IMR-90 (cell line): ENCODE measurements at regions not wholly inside any gene's neighbourhood (a gene's known extent, or its start where the extent isn't known, plus 50 kb on each side); places are given as distances from the start of the nearest gene placed in this dataset.

Source experiments
- ATAC-seq: fragments of 200-7000 bp; cut with Tn5 transposase; 2 replicates; pipeline ENCODE4 v1.9.1; 2020; ENCODE audit warnings: low read depth, mild to moderate bottlenecking, moderate library complexity
- BruUV-seq: library from RNA; stranded (reverse); fragments of 400-500 nt; replicated peaks from 2 replicates; lab custom pipeline; 2021; lab: Mats Ljungman, UMichigan
- CTCF ChIA-PET: fragments of 300-600 bp; formaldehyde crosslinking; extraction: SDS; loops from one replicate; lab custom pipeline; 2021; ENCODE audit warnings: antibody characterized with exemption; lab: Yijun Ruan, JAX
- POLR2A ChIA-PET: fragments of 300-600 bp; sonication (Branson Sonifier 250); formaldehyde crosslinking; loops from one replicate; lab custom pipeline; 2022; ENCODE audit warnings: antibody characterized with exemption; ENCODE audit not compliant: unreplicated experiment; lab: Charles Lee
- DNase-seq: peaks from one replicate; pipeline ENCODE4 v3.0.0; 2013
- H2AFZ ChIP-seq: replicated peaks from 2 replicates; pipeline ENCODE3; 2013; ENCODE audit warnings: low read length, mild to moderate bottlenecking; ENCODE audit not compliant: poor library complexity
- H2AK5ac ChIP-seq: 2 replicates; pipeline ENCODE4 v1.6.1; 2013; ENCODE audit warnings: low read depth, low read length, inconsistent platforms
- H2AK9ac ChIP-seq: replicated peaks from 2 replicates; pipeline ENCODE3; 2013; ENCODE audit warnings: mild to moderate bottlenecking, low read depth, low read length, moderate library complexity; ENCODE audit not compliant: poor library complexity
- H2BK120ac ChIP-seq: 2 replicates; pipeline ENCODE4 v1.6.1; 2013; ENCODE audit warnings: low read depth, low read length, inconsistent platforms
- H2BK15ac ChIP-seq: 3 replicates; pipeline ENCODE4 v1.6.1; 2013; ENCODE audit warnings: low read depth, low read length, inconsistent platforms
- H2BK20ac ChIP-seq: 2 replicates; pipeline ENCODE4 v1.6.1; 2013; ENCODE audit warnings: low read depth, mild to moderate bottlenecking, inconsistent platforms, low read length, moderate library complexity
- H2BK5ac ChIP-seq: 2 replicates; pipeline ENCODE4 v1.6.1; 2013; ENCODE audit warnings: mild to moderate bottlenecking, low read depth, low read length, inconsistent platforms; ENCODE audit not compliant: poor library complexity, severe bottlenecking
- H3K14ac ChIP-seq: replicated peaks from 2 replicates; pipeline ENCODE4 v1.6.1; 2013; ENCODE audit warnings: low read depth, low read length, inconsistent platforms
- H3K18ac ChIP-seq: 2 replicates; pipeline ENCODE4 v1.6.1; 2013; ENCODE audit warnings: low read depth, low read length, control low read depth
- H3K23ac ChIP-seq: 2 replicates; pipeline ENCODE4 v1.6.1; 2013; ENCODE audit warnings: low read depth, low read length, inconsistent platforms
- H3K27ac ChIP-seq: 2 replicates; pipeline ENCODE4 v1.5.1; 2013; ENCODE audit warnings: mild to moderate bottlenecking, control low read depth, low read length; ENCODE audit not compliant: insufficient read depth
- H3K27me3 ChIP-seq: 2 replicates; pipeline ENCODE4 v1.6.1; 2013; ENCODE audit warnings: low read length; ENCODE audit not compliant: control insufficient read depth, insufficient read depth
- H3K36me3 ChIP-seq: 2 replicates; pipeline ENCODE4 v1.6.1; 2013; ENCODE audit warnings: low read length, mixed read lengths; ENCODE audit not compliant: control insufficient read depth, insufficient read depth
- H3K4ac ChIP-seq: 2 replicates; pipeline ENCODE4 v1.6.1; 2013; ENCODE audit warnings: low read depth, low read length, inconsistent platforms
- H3K4me1 ChIP-seq: 2 replicates; pipeline ENCODE4 v1.6.1; 2013; ENCODE audit warnings: low read length, mixed read lengths; ENCODE audit not compliant: control insufficient read depth, insufficient read depth
- H3K4me2 ChIP-seq: 2 replicates; pipeline ENCODE4 v1.6.1; 2013; ENCODE audit warnings: low read depth, mild to moderate bottlenecking, control low read depth, low read length, moderate library complexity
- H3K4me3 ChIP-seq: 2 replicates; pipeline ENCODE4 v1.5.1; 2013; ENCODE audit warnings: low read depth, mild to moderate bottlenecking, control low read depth, low read length, moderate library complexity; ENCODE audit not compliant: insufficient read depth
- H3K56ac ChIP-seq: 2 replicates; pipeline ENCODE4 v1.6.1; 2013; ENCODE audit warnings: low read length, inconsistent platforms; ENCODE audit not compliant: insufficient read depth; ENCODE audit errors: extremely low read depth
- H3K79me1 ChIP-seq, 2 experiments: 2 replicates each; pipeline ENCODE4 v1.6.1; 2013; ENCODE audit warnings: low read length in 2 of 2, inconsistent platforms in 1 of 2, low read depth in 1 of 2
- H3K9ac ChIP-seq: 2 replicates; pipeline ENCODE4 v1.6.1; 2013; ENCODE audit warnings: low read depth, low read length, control low read depth
- H3K9me1 ChIP-seq: 2 replicates; pipeline ENCODE4 v1.6.1; 2013; ENCODE audit warnings: low read length, inconsistent platforms; ENCODE audit not compliant: insufficient read depth
- H3K9me3 ChIP-seq: 2 replicates; pipeline ENCODE4 v1.6.1; 2013; ENCODE audit warnings: low read length; ENCODE audit not compliant: control insufficient read depth, insufficient read depth
- H4K20me1 ChIP-seq: 2 replicates; pipeline ENCODE4 v1.6.1; 2013; ENCODE audit warnings: low read length, inconsistent platforms; ENCODE audit not compliant: insufficient read depth
- H4K5ac ChIP-seq: 2 replicates; pipeline ENCODE4 v1.6.1; 2013; ENCODE audit warnings: mild to moderate bottlenecking, low read depth, low read length, control low read depth
- H4K8ac ChIP-seq, 2 experiments: 2 replicates each; pipeline ENCODE4 v1.6.1; 2013; ENCODE audit warnings: low read depth in 2 of 2, low read length in 2 of 2, control low read depth in 1 of 2, inconsistent platforms in 1 of 2
- H4K91ac ChIP-seq: 2 replicates; pipeline ENCODE4 v1.6.1; 2013; ENCODE audit warnings: low read depth, low read length, inconsistent platforms; ENCODE audit not compliant: insufficient read depth
- CEBPB ChIP-seq: IDR thresholded peaks from 2 replicates; pipeline ENCODE4 v1.6.1; 2012; ENCODE audit warnings: low read depth, low read length, improper control_type of control experiment
- CHD1 ChIP-seq: IDR thresholded peaks from 2 replicates; pipeline ENCODE4 v1.6.1; 2012; ENCODE audit warnings: low read depth, low read length, improper control_type of control experiment
- FOS ChIP-seq: fragments of 150-350 bp; IDR thresholded peaks from 2 replicates; pipeline ENCODE4 v1.6.1; 2016; ENCODE audit warnings: low read depth, low read length
- MAFK ChIP-seq: IDR thresholded peaks from 2 replicates; pipeline ENCODE4 v1.6.1; 2012; ENCODE audit warnings: low read depth, low read length, improper control_type of control experiment
- MAZ ChIP-seq: IDR thresholded peaks from 2 replicates; pipeline ENCODE4 v1.6.1; 2012; ENCODE audit warnings: low read depth, mild to moderate bottlenecking, low read length, improper control_type of control experiment, moderate library complexity, borderline replicate concordance
- MXI1 ChIP-seq: IDR thresholded peaks from 2 replicates; pipeline ENCODE4 v1.6.1; 2012; ENCODE audit warnings: low read depth, mild to moderate bottlenecking, low read length, moderate library complexity, borderline replicate concordance
- NFE2L2 ChIP-seq: fragments of 150-350 bp; IDR thresholded peaks from 2 replicates; pipeline ENCODE4 v1.6.1; 2016; ENCODE audit warnings: low read depth, mild to moderate bottlenecking, low read length
- POLR2A ChIP-seq: IDR thresholded peaks from 2 replicates; pipeline ENCODE4 v1.6.1; 2012; ENCODE audit warnings: mild to moderate bottlenecking, low read depth, low read length
- RAD21 ChIP-seq: IDR thresholded peaks from 2 replicates; pipeline ENCODE4 v1.6.1; 2012; ENCODE audit warnings: low read length, improper control_type of control experiment
- RCOR1 ChIP-seq: IDR thresholded peaks from 2 replicates; pipeline ENCODE4 v1.6.1; 2012; ENCODE audit warnings: mild to moderate bottlenecking, low read length, improper control_type of control experiment; ENCODE audit not compliant: insufficient replicate concordance
- RFX5 ChIP-seq: IDR thresholded peaks from 2 replicates; pipeline ENCODE4 v1.8.0; 2012; ENCODE audit warnings: low read depth, mild to moderate bottlenecking, low read length, moderate library complexity
- SMC3 ChIP-seq: fragments of 150-350 bp; IDR thresholded peaks from 2 replicates; pipeline ENCODE4 v1.6.1; 2016; ENCODE audit warnings: low read depth, mild to moderate bottlenecking, antibody characterized with exemption, low read length, moderate library complexity
- WGBS, 2 experiments: methylation state at CpG; one replicate each; pipeline versions ENCODE4 v1.1.5 to v1.1.7; 2013; ENCODE audit warnings: missing lambda C conversion rate in 2 of 2; ENCODE audit not compliant: insufficient read length in 1 of 2; ENCODE audit errors: extremely low coverage in 2 of 2; 5-methylcytosine and 5-hydroxymethylcytosine counted together
- dilution Hi-C: fragments of 300-500 bp; cut with HindIII; formaldehyde crosslinking; loops from one replicate; pipeline ENCODE4 v1.14.3; 2018; ENCODE audit warnings: low sequenced_read_pairs; ENCODE audit not compliant: unreplicated experiment
- in situ Hi-C: fragments of 300-500 bp; cut with MboI; formaldehyde crosslinking; loops from 3 replicates; pipeline ENCODE4 v1.14.3; 2019; ENCODE audit warnings: low sequenced_read_pairs, inconsistent platforms, mixed read lengths
- intact Hi-C: fragments of 100-400 bp; cut with micrococcal nuclease; formaldehyde crosslinking; loops from 2 replicates; pipeline ENCODE4 v1.10.0; 2022
- TF ChIP-seq, protein P1 (sequence below): fragments of 150-350 bp; IDR thresholded peaks from 2 replicates; pipeline ENCODE4 v1.6.1; 2016; ENCODE audit warnings: low read depth, mild to moderate bottlenecking, low read length, moderate library complexity, borderline replicate concordance
- TF ChIP-seq, protein P2 (sequence below): fragments of 150-350 bp; IDR thresholded peaks from 2 replicates; pipeline ENCODE4 v1.6.1; 2017; ENCODE audit warnings: mild to moderate bottlenecking, antibody characterized with exemption, low read length, low read depth
- TF ChIP-seq, protein P3 (sequence below): conservative IDR thresholded peaks from 2 replicates; pipeline ENCODE4 v1.5.1; 2012; ENCODE audit warnings: mild to moderate bottlenecking, low read depth, low read length, improper control_type of control experiment

DNA sequence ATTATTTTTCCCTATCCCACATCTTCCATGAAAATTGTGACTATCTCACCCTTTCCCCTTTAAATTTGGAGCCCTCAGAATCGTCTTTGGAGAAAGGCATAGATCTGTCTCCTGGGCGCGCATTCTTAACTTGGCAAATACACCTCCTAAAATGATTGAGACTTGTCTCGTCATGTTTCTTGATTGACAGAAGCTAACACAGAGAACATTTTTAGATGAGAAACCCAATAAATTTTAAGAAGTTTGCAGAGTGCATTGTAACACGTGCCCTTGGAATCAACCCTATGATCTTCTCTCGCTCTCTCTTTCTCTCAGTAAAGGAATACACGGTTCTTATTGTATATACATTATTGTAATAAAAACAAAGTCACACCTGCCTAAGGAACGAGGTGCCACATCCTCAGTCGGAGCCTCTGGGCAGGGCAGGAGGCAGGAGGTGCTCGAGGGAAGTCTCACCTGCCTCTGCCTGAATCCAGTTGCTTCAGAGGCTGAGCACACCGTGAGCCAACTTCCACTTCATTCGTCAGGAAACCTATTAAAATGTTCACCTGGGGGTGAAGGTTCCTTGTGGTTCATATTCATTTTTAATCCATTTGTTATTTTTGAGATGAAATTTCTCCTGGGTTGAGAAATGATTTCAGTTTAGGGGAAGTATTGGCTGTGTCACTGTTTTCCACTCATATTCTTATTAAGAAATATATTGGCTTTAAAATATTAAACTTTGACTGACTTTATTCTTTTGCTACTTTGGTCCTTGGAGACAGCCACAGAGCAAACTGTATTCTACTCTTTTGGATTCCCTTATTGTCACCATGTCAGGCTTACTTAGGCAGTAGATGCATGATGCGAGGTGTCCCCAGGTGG is 90.5 kb upstream of the THBS2 start:
- no peak overlapping the region for H4K8ac ChIP-seq
- H3K9me1 ChIP-seq, result no peaks in the 10 kb centered on the region
- no peak overlapping the region for H3K9ac ChIP-seq
- no TSS peak for BruUV-seq
- no peak overlapping the region for H2BK15ac ChIP-seq
- no peak overlapping the region for H3K27ac ChIP-seq
- H3K18ac ChIP-seq, result no peak overlapping the region
- no peak overlapping the region for H3K4ac ChIP-seq
- no peak overlapping the region for H4K5ac ChIP-seq
- H3K79me1 ChIP-seq, result no peaks in the 10 kb centered on the region
- peak overlapping the region; percentile 41 for H2AFZ ChIP-seq
- dilution Hi-C loops, result no loop called here
- no peaks in the 10 kb centered on the region for H3K36me3 ChIP-seq
- H3K23ac ChIP-seq, result no peak overlapping the region; the same call in 1 of the 2 replicates
- H4K20me1 ChIP-seq, result no peaks in the 10 kb centered on the region
- H3K27me3 ChIP-seq, result no peaks in the 10 kb centered on the region
- ChIA-PET POLR2A (no interaction called here), CTCF (no interaction called here)
- intact Hi-C loops, result no loop called here
- DNase-seq, result no peak
- no peaks in the 10 kb centered on the region for H3K4me1 ChIP-seq
- H3K56ac ChIP-seq, result no peak overlapping the region
- H3K4me2 ChIP-seq, result no peak overlapping the region
- ATAC-seq, result no peak
- in situ Hi-C loops, result no loop called here
- H2AK9ac ChIP-seq, result no peak overlapping the region
- H2BK5ac ChIP-seq, result no peak overlapping the region
- 0 out of 2 replicates have a peak, but pooled peaks cover 2% of the 10 kb centered on the region for H3K9me3 ChIP-seq
- no peak overlapping the region for H3K4me3 ChIP-seq
- H2BK20ac ChIP-seq, result no peak overlapping the region
- no peak overlapping the region for H2AK5ac ChIP-seq
- WGBS, 2 experiments, result no CpG with 5 or more reads among the region's 13 CpGs
- H4K91ac ChIP-seq, result no peak overlapping the region
- H2BK120ac ChIP-seq, result no peak overlapping the region
- no peak overlapping the region for H3K14ac ChIP-seq
- TF ChIP-seq, protein P1, sequence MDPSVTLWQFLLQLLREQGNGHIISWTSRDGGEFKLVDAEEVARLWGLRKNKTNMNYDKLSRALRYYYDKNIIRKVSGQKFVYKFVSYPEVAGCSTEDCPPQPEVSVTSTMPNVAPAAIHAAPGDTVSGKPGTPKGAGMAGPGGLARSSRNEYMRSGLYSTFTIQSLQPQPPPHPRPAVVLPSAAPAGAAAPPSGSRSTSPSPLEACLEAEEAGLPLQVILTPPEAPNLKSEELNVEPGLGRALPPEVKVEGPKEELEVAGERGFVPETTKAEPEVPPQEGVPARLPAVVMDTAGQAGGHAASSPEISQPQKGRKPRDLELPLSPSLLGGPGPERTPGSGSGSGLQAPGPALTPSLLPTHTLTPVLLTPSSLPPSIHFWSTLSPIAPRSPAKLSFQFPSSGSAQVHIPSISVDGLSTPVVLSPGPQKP, result no peak
- TF ChIP-seq FOS, result no peak
- TF ChIP-seq MAFK, result no peak
- TF ChIP-seq CHD1, result no peak
- no peak for TF ChIP-seq MXI1
- no peak for TF ChIP-seq RAD21
- TF ChIP-seq RCOR1, result no peak
- no peak for TF ChIP-seq CEBPB
- TF ChIP-seq RFX5, result no peak
- no peak for TF ChIP-seq SMC3
- TF ChIP-seq POLR2A, result no peak
- TF ChIP-seq, protein P2, sequence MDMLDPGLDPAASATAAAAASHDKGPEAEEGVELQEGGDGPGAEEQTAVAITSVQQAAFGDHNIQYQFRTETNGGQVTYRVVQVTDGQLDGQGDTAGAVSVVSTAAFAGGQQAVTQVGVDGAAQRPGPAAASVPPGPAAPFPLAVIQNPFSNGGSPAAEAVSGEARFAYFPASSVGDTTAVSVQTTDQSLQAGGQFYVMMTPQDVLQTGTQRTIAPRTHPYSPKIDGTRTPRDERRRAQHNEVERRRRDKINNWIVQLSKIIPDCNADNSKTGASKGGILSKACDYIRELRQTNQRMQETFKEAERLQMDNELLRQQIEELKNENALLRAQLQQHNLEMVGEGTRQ, result no peak
- no peak for TF ChIP-seq MAZ
- TF ChIP-seq, protein P3, sequence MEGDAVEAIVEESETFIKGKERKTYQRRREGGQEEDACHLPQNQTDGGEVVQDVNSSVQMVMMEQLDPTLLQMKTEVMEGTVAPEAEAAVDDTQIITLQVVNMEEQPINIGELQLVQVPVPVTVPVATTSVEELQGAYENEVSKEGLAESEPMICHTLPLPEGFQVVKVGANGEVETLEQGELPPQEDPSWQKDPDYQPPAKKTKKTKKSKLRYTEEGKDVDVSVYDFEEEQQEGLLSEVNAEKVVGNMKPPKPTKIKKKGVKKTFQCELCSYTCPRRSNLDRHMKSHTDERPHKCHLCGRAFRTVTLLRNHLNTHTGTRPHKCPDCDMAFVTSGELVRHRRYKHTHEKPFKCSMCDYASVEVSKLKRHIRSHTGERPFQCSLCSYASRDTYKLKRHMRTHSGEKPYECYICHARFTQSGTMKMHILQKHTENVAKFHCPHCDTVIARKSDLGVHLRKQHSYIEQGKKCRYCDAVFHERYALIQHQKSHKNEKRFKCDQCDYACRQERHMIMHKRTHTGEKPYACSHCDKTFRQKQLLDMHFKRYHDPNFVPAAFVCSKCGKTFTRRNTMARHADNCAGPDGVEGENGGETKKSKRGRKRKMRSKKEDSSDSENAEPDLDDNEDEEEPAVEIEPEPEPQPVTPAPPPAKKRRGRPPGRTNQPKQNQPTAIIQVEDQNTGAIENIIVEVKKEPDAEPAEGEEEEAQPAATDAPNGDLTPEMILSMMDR, result no peak
- no peak for TF ChIP-seq NFE2L2
